Retinal pigment epithelial cell (primary cell): ENCODE measurements at regions not wholly inside any gene's neighbourhood (a gene's known extent, or its start where the extent isn't known, plus 50 kb on each side); places are given as distances from the start of the nearest gene placed in this dataset.

Source experiments
- DNase-seq: peaks from one replicate; pipeline ENCODE4 v3.0.0-alpha.2; 2010; ENCODE audit warnings: low read depth
- H3K4me3 ChIP-seq: 2 replicates; pipeline ENCODE4 v1.5.1; 2011; ENCODE audit warnings: mild to moderate bottlenecking, low read length, control low read depth, moderate library complexity
- TF ChIP-seq, protein P1 (sequence below): conservative IDR thresholded peaks from 2 replicates; pipeline ENCODE4 v1.5.1; 2011; ENCODE audit warnings: low read depth, low read length, control low read depth, inconsistent platforms

DNA sequence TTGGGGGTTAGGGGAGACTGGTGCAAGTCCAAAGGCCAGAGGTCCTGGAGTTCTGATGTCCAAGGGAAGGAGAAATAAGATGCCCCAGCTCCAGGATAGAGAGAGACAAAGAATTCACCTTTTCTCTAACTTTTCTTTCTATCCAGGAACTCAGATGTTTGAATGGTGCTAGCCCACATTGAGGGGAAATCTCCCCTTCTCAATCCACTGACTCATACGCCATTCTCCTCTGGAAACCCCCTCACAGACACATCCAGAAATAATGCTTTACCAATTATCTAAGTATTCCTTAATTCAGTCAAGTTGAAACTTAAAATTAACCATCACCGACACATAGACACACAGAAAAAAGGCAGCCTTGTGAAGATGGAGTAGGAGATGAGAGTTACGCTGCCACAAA is 1085.2 kb downstream of the NSUN3 start:
- no peak overlapping the region for H3K4me3 ChIP-seq
- no peak for DNase-seq
- TF ChIP-seq, protein P1, sequence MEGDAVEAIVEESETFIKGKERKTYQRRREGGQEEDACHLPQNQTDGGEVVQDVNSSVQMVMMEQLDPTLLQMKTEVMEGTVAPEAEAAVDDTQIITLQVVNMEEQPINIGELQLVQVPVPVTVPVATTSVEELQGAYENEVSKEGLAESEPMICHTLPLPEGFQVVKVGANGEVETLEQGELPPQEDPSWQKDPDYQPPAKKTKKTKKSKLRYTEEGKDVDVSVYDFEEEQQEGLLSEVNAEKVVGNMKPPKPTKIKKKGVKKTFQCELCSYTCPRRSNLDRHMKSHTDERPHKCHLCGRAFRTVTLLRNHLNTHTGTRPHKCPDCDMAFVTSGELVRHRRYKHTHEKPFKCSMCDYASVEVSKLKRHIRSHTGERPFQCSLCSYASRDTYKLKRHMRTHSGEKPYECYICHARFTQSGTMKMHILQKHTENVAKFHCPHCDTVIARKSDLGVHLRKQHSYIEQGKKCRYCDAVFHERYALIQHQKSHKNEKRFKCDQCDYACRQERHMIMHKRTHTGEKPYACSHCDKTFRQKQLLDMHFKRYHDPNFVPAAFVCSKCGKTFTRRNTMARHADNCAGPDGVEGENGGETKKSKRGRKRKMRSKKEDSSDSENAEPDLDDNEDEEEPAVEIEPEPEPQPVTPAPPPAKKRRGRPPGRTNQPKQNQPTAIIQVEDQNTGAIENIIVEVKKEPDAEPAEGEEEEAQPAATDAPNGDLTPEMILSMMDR: no peak

DNA sequence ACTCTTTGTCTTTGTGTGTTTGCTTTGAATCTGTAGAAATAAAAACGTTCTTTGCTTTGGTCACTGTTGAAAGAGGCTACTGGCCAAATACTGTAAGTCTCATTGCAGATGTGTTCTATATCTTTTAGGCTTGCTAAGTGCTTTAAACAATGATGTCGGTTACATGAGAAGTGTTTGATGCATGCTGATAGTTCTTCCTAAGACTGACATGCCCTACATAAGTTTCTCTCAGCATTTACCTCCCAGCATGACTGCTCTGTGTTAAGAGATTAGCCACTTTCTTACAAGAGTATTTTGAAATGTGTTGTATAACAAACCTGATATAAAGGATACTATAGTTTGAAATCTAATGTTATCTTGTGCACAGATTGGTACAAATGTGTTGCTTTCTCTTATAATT is 1088.7 kb downstream of the NSUN3 start:
- no peak overlapping the region for H3K4me3 ChIP-seq
- TF ChIP-seq, protein P1: no peak
- no peak for DNase-seq

DNA sequence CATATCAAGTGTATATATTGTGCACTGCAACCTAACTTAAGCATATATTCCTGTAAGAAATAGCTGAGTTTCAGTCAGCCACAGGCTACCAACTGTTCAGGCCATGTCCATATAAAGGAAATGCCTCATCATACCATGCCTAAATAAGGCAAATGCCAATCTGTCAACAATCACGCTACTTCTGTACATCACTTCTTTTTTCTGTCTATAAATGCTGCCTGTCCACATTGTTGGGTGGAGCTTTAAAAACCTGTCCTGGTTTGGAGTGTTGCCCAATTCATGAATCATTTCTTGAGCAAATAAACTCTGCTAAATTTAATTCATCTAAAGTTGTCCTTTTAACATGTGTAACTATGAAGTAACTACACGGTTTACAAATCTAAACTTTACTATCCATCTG is 1091.9 kb downstream of the NSUN3 start:
- no peak for DNase-seq
- no peak overlapping the region for H3K4me3 ChIP-seq
- TF ChIP-seq, protein P1: no peak

DNA sequence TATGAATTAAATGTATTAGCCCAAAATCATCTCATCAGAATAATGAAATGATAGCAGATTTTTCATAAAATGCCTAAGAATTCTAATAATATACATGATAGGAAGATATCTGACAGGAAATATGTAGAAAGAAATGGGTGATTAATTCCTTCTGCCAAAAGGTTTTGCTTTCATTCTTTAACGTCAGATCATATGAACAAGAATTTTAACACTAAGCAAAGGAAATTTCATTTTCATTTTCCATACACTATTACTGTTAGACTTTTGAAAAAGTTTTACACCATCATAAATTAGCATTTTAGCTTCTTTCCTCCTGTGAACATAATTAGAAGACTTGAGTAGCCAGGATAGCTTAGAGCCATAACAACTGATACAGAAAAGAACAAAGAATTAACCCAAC is 1099.9 kb downstream of the NSUN3 start:
- DNase-seq: no peak
- H3K4me3 ChIP-seq: no peak overlapping the region
- TF ChIP-seq, protein P1: no peak

GRCh38 chr3:95167748-95168147 is 1104.9 kb downstream of the NSUN3 start:
- no peak overlapping the region for H3K4me3 ChIP-seq
- no peak for DNase-seq
- TF ChIP-seq, protein P1: no peak

DNA sequence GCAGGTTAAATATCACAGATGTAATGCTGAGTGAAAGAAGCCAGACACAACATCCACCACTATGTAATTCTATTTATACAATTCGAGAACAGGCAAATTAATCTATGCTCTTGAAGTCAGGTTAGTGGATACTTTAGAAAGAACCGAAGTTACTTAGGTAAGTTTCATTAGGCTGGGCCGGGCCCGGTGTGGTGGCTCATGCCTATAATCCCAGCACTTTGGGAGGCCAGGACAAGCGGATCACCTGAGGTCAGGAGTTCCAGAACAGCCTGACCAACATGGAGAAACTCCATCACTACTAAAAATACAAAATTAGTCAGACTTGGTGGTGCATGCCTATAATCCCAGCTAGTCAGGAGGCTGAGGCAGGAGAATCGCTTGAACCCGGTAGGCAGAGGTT is 1105.7 kb downstream of the NSUN3 start:
- TF ChIP-seq, protein P1: no peak
- no peak overlapping the region for H3K4me3 ChIP-seq
- no peak for DNase-seq

- H3K4me3 ChIP-seq: no peak overlapping the region
- DNase-seq: no peak
- TF ChIP-seq, protein P1: no peak
Measured at GRCh38 chr3:95172164-95172943, 1109.5 kb downstream of the NSUN3 start.
